ENCODE measurements at regions not wholly inside any gene's neighbourhood (a gene's known extent, or its start where the extent isn't known, plus 50 kb on each side); places are given as distances from the start of the nearest gene placed in this dataset.

GRCh38 chr2:34121076-34121475 lies 522.0 kb upstream of the FAM98A start:
- H3K4me3 ChIP-seq (ENCODE audit: low read length): no peak overlapping the region
- no peak for DNase-seq (ENCODE audit: low read depth)
- TF ChIP-seq, protein P1, sequence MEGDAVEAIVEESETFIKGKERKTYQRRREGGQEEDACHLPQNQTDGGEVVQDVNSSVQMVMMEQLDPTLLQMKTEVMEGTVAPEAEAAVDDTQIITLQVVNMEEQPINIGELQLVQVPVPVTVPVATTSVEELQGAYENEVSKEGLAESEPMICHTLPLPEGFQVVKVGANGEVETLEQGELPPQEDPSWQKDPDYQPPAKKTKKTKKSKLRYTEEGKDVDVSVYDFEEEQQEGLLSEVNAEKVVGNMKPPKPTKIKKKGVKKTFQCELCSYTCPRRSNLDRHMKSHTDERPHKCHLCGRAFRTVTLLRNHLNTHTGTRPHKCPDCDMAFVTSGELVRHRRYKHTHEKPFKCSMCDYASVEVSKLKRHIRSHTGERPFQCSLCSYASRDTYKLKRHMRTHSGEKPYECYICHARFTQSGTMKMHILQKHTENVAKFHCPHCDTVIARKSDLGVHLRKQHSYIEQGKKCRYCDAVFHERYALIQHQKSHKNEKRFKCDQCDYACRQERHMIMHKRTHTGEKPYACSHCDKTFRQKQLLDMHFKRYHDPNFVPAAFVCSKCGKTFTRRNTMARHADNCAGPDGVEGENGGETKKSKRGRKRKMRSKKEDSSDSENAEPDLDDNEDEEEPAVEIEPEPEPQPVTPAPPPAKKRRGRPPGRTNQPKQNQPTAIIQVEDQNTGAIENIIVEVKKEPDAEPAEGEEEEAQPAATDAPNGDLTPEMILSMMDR (conservative IDR thresholded peaks at IDR 0.05; ENCODE audit: low read length): no peak

- TF ChIP-seq, protein P1 (conservative IDR thresholded peaks at IDR 0.05; ENCODE audit: low read length): no peak
- no peak overlapping the region for H3K4me3 ChIP-seq (ENCODE audit: low read length)
Measured at GRCh38 chr2:34115076-34115475, 516.0 kb upstream of the FAM98A start.

DNA sequence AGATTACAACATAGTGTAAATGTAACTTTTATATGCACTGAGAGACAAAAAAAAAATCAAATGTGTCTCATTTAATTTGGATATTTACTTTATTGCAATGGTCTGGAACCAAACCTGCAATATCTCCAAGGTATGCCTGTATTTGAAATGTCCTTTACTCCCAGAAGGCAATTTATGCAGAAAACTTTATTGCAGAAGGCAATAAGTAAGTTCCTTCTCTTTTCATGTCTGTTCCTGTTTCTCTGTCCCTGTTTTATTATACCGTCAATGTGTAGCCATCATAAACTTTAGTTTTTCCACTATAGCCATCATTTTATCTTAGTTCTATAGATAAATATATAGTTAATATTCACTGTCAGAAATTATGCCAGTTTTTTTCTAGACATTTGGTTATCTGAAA lies 513.1 kb upstream of the FAM98A start:
- DNase-seq (ENCODE audit: low read depth): no peak
- H3K4me3 ChIP-seq (ENCODE audit: low read length): no peak overlapping the region
- TF ChIP-seq, protein P1 (conservative IDR thresholded peaks at IDR 0.05; ENCODE audit: low read length): no peak

More at GRCh38 chr2:34115076-34115475, 516.0 kb upstream of the FAM98A start:
- DNase-seq (ENCODE audit: low read depth): no peak

DNA sequence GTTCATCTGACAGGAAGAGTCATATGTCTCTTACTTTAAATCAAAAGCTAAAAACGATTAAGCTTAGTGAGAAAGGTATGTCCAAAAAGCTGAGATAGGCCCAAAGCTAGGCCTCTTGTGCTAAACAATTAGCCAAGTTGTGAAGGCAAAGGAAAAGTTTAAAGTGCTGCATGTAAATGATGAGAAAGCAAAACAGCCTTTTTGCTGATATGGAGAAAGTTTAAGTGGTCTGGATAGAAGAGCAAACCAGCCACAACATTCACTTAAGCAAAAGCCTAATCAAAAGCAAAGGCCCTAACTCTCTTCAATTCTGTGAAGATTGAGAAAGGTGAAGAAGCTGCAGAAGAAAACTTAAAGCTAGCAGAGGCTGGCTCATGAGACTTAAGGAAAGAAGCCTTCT lies 511.3 kb upstream of the FAM98A start:
- TF ChIP-seq, protein P1 (conservative IDR thresholded peaks at IDR 0.05; ENCODE audit: low read length): no peak
- DNase-seq (ENCODE audit: low read depth): no peak
- H3K4me3 ChIP-seq (ENCODE audit: low read length): no peak overlapping the region

DNA sequence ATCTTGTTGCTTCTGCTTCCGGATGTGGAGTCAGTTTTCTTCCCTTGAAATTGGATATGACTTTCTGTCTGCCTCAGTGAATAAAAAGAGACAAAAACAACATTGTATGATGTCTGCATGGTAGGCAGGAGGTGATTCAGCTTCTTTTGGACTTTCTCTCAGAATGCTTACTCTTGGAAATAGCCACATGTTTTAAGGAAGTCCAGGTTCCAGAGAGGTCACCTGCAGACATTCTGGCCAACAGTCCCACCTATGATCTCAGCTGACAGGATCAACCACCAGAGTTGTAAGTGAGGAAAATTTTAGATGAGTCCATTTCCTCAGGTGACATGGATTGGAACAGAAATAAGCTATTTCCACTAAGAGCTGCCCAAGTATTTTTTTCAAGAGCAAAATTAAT lies 508.7 kb upstream of the FAM98A start:
- H3K4me3 ChIP-seq (ENCODE audit: low read length): no peak overlapping the region
- DNase-seq (ENCODE audit: low read depth): no peak
- TF ChIP-seq, protein P1 (conservative IDR thresholded peaks at IDR 0.05; ENCODE audit: low read length): no peak

DNA sequence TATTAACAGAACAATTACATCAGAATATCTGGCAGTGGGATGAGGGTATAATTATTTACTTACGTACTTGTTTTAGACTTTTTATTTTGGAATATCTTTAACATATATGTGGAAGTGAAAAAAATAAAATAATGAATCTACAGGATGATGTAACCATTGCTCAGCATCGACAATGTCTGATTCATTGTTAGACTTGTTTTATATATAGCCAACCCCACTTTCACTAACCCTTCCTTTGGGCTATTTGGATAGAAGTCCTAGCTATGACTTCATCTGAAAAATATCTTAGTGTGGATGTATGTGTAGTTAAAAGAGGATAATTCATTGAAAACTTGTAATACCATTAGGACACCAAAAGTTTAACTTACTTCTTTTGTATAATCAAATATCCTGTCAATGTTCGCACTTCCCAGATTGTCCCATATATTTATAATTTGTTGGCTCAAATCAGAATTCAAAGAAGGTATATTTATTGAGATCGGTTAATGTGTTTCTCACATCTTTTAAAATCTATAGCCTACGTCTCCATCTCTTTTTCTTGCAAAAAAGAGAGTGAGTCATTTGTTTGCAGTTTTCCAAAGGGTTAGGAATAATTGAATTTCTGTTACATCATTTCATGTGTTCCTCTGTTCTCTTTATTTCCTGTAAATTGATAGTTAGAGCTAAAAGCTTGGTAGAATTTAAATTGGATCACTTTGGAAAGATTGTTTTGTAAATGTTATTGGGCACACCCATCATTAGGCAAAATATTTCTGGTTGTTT lies 506.1 kb upstream of the FAM98A start:
- no peak overlapping the region for H3K4me3 ChIP-seq (ENCODE audit: low read length)
- TF ChIP-seq, protein P1 (conservative IDR thresholded peaks at IDR 0.05; ENCODE audit: low read length): no peak
- peak; percentile 41 for DNase-seq (ENCODE audit: low read depth)

DNA sequence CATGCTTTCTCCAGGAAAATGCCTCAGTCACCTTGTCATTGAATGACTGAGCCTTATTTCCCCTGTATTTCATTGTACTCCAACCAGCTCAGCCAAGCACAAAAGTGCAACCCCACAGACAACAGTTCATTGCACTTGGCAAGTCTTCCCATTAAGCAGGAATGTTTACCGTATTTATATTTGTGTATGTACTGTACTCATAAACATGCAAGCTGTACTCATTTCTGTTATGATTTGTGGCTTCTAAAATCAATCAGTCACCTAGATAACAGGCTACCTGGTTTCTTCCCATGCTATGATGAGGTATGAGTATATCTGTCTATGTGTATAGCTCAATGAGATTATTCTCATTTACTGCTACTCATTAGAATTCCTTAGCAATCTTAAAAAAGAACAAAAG lies 505.5 kb upstream of the FAM98A start:
- H3K4me3 ChIP-seq (ENCODE audit: low read length): no peak overlapping the region
- no peak for DNase-seq (ENCODE audit: low read depth)
- TF ChIP-seq, protein P1 (conservative IDR thresholded peaks at IDR 0.05; ENCODE audit: low read length): no peak

Measured in AG10803 (cell line).